ENCODE measurements at regions not wholly inside any gene's neighbourhood (a gene's known extent, or its start where the extent isn't known, plus 50 kb on each side); places are given as distances from the start of the nearest gene placed in this dataset.

GRCh38 chr7:108736221-108736891 lies 166.7 kb downstream of the DNAJB9 start:
- TF ChIP-seq, protein P1, sequence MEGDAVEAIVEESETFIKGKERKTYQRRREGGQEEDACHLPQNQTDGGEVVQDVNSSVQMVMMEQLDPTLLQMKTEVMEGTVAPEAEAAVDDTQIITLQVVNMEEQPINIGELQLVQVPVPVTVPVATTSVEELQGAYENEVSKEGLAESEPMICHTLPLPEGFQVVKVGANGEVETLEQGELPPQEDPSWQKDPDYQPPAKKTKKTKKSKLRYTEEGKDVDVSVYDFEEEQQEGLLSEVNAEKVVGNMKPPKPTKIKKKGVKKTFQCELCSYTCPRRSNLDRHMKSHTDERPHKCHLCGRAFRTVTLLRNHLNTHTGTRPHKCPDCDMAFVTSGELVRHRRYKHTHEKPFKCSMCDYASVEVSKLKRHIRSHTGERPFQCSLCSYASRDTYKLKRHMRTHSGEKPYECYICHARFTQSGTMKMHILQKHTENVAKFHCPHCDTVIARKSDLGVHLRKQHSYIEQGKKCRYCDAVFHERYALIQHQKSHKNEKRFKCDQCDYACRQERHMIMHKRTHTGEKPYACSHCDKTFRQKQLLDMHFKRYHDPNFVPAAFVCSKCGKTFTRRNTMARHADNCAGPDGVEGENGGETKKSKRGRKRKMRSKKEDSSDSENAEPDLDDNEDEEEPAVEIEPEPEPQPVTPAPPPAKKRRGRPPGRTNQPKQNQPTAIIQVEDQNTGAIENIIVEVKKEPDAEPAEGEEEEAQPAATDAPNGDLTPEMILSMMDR (IDR thresholded peaks at IDR 0.05) = no peak

DNA sequence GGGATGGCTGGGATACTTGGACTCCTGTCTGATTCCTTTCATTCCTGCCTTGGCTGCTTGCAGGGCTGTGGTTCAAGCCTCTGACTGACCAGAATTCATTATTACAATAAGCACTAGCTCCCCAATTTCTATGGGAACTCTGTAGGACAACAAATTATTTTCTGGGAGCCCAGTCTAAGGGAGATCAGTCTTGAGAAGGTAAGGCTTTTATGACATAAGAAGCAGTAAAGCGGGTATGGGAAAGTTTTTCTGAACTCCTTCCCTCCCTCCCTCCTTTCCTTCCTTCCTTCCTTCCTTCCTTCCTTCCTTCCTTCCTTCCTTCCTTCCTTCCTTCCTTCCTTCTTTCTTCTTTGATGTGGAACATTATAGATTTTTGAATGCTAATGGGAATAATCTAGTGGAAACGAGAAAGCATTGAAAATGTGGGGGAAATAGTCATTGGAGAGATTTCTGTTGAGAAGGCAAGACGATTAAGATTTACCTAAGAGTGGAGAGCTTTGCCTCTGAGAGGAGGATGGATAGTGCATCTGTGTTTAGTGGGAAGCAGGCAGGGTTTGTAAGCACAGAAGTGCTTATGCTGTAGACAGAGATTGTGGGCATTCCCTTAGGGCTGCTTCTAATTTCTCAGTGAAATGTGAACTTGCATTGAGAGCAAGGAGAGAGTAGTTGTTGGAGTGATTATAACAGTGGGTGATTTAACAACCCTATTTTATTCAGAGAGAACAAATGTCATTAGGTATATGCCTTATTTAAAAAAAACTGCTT lies 201.5 kb downstream of the DNAJB9 start:
- TF ChIP-seq, protein P1 (IDR thresholded peaks at IDR 0.05) = no peak

DNA sequence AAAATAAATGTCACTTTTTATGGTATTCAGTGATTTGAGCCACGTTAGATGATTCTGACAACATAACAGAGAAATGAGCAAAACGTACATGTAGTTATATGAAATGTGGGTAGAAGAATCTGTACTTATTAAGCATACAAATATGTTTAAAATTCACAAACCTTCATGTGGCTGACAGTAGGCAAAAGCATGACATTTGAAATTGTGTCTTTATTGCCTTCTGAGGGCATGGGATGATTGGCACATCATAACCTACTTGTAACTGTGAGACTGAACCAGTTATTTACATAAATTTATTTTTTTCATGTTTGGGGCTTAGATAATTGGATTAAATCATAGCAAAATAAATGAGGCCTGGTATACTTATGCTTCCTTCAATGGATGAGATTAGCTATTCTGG lies 202.2 kb downstream of the DNAJB9 start:
- TF ChIP-seq, protein P1 (IDR thresholded peaks at IDR 0.05) = no peak

DNA sequence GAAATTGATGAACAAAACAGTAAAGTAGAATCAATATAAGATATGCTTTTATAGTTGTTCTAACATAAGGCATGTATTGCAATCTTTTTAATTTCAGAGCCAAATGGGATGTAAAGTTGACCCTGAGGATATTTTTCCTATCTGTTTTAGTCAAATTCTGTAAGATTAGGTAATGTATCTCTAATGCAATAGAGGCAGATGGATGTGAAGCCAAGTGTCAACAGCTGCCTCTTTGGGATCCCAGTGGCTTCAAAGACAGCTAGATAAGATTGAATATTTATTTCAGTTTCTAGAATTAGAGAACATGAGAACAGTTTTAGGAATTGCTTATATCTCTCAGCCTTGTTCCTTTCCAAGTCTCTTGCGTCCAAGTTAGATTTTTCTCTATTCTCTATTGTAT lies 208.3 kb downstream of the DNAJB9 start:
- TF ChIP-seq, protein P1 (IDR thresholded peaks at IDR 0.05) = no peak

GRCh38 chr7:108789451-108789850 lies 219.8 kb downstream of the DNAJB9 start:
- TF ChIP-seq, protein P1 (IDR thresholded peaks at IDR 0.05) = no peak

DNA sequence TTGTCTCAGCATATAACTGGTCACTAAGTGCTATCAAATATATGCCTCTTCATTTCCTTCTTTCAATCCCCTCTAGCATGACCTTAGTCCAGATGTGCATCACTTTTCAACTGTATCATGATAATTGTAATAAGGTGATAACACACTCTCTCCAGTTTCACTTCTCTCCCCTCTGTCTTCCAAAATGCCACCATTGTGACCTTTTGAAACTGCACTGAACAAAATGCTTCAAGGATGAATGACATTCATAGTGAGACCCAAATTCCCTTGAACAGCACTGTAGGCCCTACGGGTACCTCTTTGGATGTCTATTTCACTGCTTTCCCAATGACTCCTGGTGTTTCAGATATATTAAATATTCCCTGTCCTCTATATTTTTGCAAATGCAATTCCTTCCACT lies 224.8 kb downstream of the DNAJB9 start:
- TF ChIP-seq, protein P1 (IDR thresholded peaks at IDR 0.05) = no peak

DNA sequence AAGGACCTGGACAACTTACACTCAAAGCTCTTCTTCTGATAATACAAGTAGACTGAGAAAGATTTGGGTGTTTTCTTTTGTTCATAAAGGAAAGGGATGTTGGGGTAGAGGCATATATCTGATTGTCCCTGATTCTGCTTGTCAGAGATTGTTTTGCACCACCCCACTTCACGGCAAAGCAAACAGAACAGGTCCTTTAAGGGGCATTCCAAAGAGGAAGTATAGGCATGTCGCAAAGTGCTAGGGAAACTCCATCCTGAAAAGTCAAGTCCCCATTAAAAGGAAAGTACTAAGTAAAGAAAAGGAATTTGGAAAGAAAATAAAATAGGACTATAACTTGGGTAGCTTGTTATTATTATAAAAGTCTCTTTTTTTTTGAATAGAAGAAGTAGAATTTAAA lies 233.0 kb downstream of the DNAJB9 start:
- TF ChIP-seq, protein P1 (IDR thresholded peaks at IDR 0.05) = no peak

Measured in LNCAP (cell line).